ENCODE measurements at regions not wholly inside any gene's neighbourhood (a gene's known extent, or its start where the extent isn't known, plus 50 kb on each side); places are given as distances from the start of the nearest gene placed in this dataset.

DNA sequence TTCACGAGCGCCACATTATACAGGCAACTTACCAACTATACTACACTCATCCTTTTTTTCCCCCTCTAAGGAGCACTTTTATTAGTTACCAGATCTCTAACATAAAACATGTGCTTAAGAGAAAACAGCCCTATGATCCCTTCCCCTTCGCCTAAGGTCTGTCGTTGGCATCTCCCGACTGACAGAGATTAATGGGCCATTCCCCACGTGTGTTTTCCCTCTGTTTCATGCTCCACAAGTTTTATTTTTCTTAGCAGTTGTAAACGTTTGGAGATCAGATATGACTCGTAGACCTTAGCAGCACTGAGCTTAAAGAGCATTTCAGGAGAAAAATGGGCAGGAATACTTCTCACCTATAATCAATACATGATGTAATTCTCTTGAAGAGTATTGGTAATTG is 51.4 kb upstream of the FZD10 start:
- no peak overlapping the region for H3K4me3 ChIP-seq (ENCODE audit: low read length)
- Mint-ChIP-seq H3K27me3 (peaks cover 30% of the 10 kb centered on the region), H3K9me3 (peaks cover 8% of the 10 kb centered on the region), H3K4me3 (no peak overlapping the region), H3K36me3 (ENCODE audit: low read depth) (no peaks in the 10 kb centered on the region), H3K4me1 (ENCODE audit: low read depth) (no peaks in the 10 kb centered on the region), H3K27ac (no peak overlapping the region)
- no peak for ATAC-seq (ENCODE audit: poor library complexity)
- no peak for DNase-seq
- POLR2A ChIA-PET, result no interaction called here
- no peak for TF ChIP-seq CTCF (IDR thresholded peaks at IDR 0.05)
- intact Hi-C loops (cut with DNase I, micrococcal nuclease), result no loop called here
- H3K27ac ChIP-seq (ENCODE audit: low read depth in 1 of 2, low read length in 2 of 2), result no peak overlapping the region
- H3K36me3 ChIP-seq (ENCODE audit: insufficient read depth, low read length), result no peaks in the 10 kb centered on the region
- no peaks in the 10 kb centered on the region for H3K4me1 ChIP-seq (ENCODE audit: insufficient read depth, low read length)
- peaks cover 7 to 23% of the 10 kb centered on the region in 2 experiments for H3K9me3 ChIP-seq (ENCODE audit: control insufficient read depth in 1 of 2, insufficient read depth in 1 of 2, low read length in 2 of 2)
- H3K27me3 ChIP-seq (ENCODE audit: control insufficient read depth in 1 of 2, insufficient read depth in 2 of 2, low read length in 2 of 2), result no peaks in the 10 kb centered on the region
- CTCF ChIA-PET, result no interaction called here

- peaks cover 7 to 23% of the 10 kb centered on the region in 2 experiments for H3K9me3 ChIP-seq (ENCODE audit: control insufficient read depth in 1 of 2, insufficient read depth in 1 of 2, low read length in 2 of 2)
- no peaks in the 10 kb centered on the region for H3K27me3 ChIP-seq (ENCODE audit: control insufficient read depth in 1 of 2, insufficient read depth in 2 of 2, low read length in 2 of 2)
- ChIA-PET POLR2A (no interaction called here), CTCF (no interaction called here)
- no peaks in the 10 kb centered on the region for H3K36me3 Mint-ChIP-seq (ENCODE audit: low read depth)
- no peak for TF ChIP-seq CTCF (IDR thresholded peaks at IDR 0.05)
- no peaks in the 10 kb centered on the region for H3K36me3 ChIP-seq (ENCODE audit: insufficient read depth, low read length)
- no peaks in the 10 kb centered on the region for H3K4me1 ChIP-seq (ENCODE audit: insufficient read depth, low read length)
- H3K27me3 Mint-ChIP-seq, result peaks cover 30% of the 10 kb centered on the region
- H3K27ac ChIP-seq (ENCODE audit: low read depth in 1 of 2, low read length in 2 of 2), result no peak overlapping the region
- H3K4me1 Mint-ChIP-seq (ENCODE audit: low read depth), result no peaks in the 10 kb centered on the region
- no peak for DNase-seq
- no peak overlapping the region for H3K4me3 Mint-ChIP-seq
- no peak overlapping the region for H3K4me3 ChIP-seq (ENCODE audit: low read length)
- no peak overlapping the region for H3K27ac Mint-ChIP-seq
- ATAC-seq (ENCODE audit: poor library complexity), result no peak
- intact Hi-C loops (cut with DNase I, micrococcal nuclease), result no loop called here
- peaks cover 8% of the 10 kb centered on the region for H3K9me3 Mint-ChIP-seq
These were observed 50.2 kb upstream of the FZD10 start for GRCh38 chr12:130111965-130112496.

All from CD4-positive, alpha-beta T cell (primary cell).